Forelimb muscle (tissue), 1 donor: ENCODE measurements at regions not wholly inside any gene's neighbourhood (a gene's known extent, or its start where the extent isn't known, plus 50 kb on each side); places are given as distances from the start of the nearest gene placed in this dataset.
"Not testable (repeated sequence)": the region's sequence is repeated elsewhere in the genome, so short reads cannot be mapped to it uniquely, and the experiment has no call there.

ENCODE experiments used
- DNase-seq: peaks from one replicate; pipeline ENCODE4 v3.0.0-alpha.2; 2013; ENCODE audit warnings: low read depth

- DNase-seq, result no peak
Observed at GRCh38 chr6:77178821-77179220, 284.5 kb downstream of the HTR1B start.

- DNase-seq, result no peak
Observed at GRCh38 chr6:77177470-77177869, 285.8 kb downstream of the HTR1B start.

GRCh38 chr6:77173472-77174074, 289.7 kb downstream of the HTR1B start:
- DNase-seq, result no peak

- no peak for DNase-seq
Observed at GRCh38 chr6:77172578-77172977, 290.7 kb downstream of the HTR1B start.

- DNase-seq, result no peak
Observed at GRCh38 chr6:77159730-77160129, 303.6 kb downstream of the HTR1B start.

- no peak for DNase-seq
Observed at GRCh38 chr6:77151241-77151640, 312.1 kb downstream of the HTR1B start.

- DNase-seq, result no peak
Observed at GRCh38 chr6:77150736-77151135, 312.6 kb downstream of the HTR1B start.

GRCh38 chr6:77145244-77145643, 318.0 kb downstream of the HTR1B start:
- no peak for DNase-seq

GRCh38 chr6:77143659-77144447, 319.4 kb downstream of the HTR1B start:
- no peak for DNase-seq

- DNase-seq, result no peak
Observed at GRCh38 chr6:77136086-77136485, 327.2 kb downstream of the HTR1B start.

GRCh38 chr6:77133031-77133430, 330.3 kb downstream of the HTR1B start:
- no peak for DNase-seq

- no peak for DNase-seq
Observed at GRCh38 chr6:77131426-77131825, 331.9 kb downstream of the HTR1B start.

GRCh38 chr6:77124604-77125003, 338.7 kb downstream of the HTR1B start:
- no peak for DNase-seq

- DNase-seq, result no peak
Observed at GRCh38 chr6:77123527-77123926, 339.8 kb downstream of the HTR1B start.

- DNase-seq, result no peak
Observed at GRCh38 chr6:77106992-77107391, 356.3 kb downstream of the HTR1B start.

GRCh38 chr6:77105091-77105490, 358.2 kb downstream of the HTR1B start:
- DNase-seq, result no peak

GRCh38 chr6:77097940-77098339, 365.4 kb downstream of the HTR1B start:
- DNase-seq, result no peak

GRCh38 chr6:77095936-77096627, 367.2 kb downstream of the HTR1B start:
- DNase-seq, result no peak

GRCh38 chr6:77094821-77095220, 368.5 kb downstream of the HTR1B start:
- DNase-seq, result no peak

- DNase-seq, result no peak
Observed at GRCh38 chr6:77092971-77093370, 370.3 kb downstream of the HTR1B start.

GRCh38 chr6:77089776-77090175, 373.5 kb downstream of the HTR1B start:
- DNase-seq, result no peak

GRCh38 chr6:77087794-77088318, 375.4 kb downstream of the HTR1B start:
- DNase-seq, result not testable (repeated sequence)
